ENCODE measurements at regions not wholly inside any gene's neighbourhood (a gene's known extent, or its start where the extent isn't known, plus 50 kb on each side); places are given as distances from the start of the nearest gene placed in this dataset.

DNA sequence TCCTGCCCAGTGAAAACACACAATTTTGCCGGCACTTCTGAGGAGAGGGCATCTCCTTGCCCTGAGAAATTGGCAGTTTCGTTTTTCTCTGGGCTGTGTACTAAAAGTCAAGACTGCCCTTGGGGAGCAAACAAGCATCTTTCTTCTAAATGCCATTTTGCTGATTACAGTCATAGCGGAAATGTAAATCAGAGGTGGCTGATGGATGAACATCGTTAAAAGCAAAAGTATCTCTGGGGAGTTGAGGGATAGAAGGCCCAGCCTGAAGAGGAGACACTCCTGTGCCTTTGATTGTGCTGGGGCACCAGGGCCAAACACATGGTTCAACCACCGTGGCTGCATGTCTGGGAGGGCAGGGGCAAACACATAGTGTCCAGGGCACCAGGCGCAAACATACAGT lies 49.8 kb downstream of the ABCC12 start:
- no peak for DNase-seq (ENCODE audit: low read depth in 4 of 4, low spot score in 3 of 4)

DNA sequence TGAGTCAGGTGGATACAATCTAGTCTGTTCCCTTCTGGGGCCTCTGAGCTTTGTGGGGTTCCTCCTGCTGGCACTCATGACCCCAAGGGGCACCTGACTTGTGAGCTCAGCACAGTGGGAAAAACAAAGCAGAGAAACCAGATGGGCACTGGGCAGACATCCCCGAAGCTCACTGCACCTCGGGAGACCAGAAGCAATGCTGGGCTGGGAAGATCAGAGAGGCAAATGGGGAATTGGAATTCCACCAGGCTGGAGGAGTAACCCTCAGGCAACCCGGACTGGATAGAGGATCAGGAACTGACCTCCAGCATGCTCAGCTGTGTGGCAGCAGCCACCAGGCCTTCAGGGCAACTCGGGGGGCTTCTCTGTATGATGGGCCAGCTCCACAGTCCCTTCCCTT lies 50.3 kb downstream of the ABCC12 start:
- no peak for DNase-seq (ENCODE audit: low read depth in 4 of 4, low spot score in 3 of 4)

DNA sequence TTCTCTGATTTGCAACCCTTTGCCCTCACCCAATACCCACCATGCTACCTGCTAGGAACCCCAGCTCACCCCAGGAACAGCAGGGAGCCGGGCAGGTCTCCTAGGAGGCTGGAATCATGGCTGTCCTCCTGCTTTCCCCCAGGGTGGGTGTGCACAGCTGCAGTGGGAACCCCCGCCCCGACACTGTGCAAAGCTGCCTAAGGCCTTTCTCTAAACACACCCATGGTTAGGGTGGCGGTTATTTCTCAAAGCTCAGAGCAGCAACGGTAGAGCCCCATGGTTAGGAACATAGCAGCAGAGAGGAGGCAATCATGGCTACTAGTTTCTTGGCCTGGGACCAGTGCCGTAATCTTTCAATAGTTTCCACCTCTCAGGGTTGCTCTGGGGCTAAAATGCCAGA lies 52.2 kb downstream of the ABCC12 start:
- no peak for DNase-seq (ENCODE audit: low read depth in 4 of 4, low spot score in 3 of 4)

DNA sequence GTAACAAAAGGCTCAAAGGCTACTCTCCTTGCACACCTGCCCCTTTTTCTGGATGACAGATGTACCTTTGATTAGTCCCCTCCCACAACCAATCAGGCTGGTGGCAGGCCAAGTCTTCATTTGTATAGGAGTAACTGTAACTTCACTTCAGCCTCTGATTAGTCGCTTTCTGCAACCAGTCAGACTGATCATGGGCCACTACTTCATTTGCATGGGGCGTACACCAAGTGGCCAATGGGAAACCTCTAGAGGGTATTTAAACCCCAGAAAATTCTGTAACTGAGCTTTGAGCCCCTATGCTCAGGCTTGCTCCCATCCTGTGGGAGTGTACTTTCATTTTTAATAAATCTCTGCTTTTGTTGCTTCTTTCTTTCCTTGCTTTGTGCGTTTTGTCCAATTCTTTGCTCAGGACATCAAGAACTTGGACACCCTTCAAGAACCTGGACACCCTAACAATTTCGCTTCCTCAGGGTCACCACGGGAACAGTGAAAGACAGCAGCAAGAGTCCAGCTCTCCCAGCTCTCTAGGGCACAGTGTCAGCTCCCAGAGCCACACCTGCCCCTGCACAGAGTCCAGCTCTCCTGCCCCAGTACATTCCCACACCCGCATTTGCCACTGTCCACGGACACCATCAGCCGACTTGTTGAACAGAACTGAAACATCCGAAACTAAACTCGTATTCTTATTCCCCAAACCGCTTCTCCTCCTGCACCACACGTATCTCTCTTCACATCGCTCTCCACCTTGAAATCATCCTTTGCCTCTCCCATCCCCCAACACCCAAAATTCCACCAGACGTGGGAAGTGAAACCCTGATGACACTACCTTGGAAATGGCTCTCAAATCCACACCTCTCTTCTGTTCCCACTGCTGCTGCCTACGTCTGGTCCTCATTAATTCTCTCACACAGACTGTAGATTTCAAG lies 53.4 kb downstream of the ABCC12 start:
- DNase-seq (ENCODE audit: low read depth in 4 of 4, low spot score in 3 of 4) = no peak

DNA sequence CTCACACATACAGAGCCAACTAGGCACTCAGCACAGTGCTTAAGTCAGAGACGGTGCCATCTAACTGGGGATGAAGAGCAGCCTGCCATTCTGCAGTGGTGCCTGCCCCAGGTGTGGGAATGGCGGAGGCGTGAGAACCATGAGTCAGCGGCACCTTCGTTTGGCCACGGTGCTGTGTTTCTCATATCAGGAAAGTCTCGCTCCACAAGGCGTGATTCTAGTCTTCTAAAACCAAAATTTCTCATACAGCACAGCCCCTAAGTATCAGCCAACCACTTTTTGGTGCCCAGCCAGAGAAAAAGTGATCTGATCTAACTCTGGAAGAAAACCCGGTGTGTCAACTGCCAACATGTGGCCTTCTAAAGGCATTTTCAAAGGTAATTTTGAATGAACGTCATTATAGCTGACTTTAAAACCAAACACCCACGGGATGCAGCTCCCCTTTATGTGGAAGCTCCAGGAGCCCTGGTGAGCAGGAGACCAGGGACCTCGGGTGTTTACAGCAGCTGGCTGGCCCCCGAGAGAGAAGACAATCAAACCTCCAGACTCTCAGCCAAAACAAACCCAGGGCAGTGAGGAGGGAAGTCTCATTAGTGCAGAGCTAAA lies 54.6 kb downstream of the ABCC12 start:
- DNase-seq (ENCODE audit: low read depth in 4 of 4, low spot score in 3 of 4) = no peak

DNA sequence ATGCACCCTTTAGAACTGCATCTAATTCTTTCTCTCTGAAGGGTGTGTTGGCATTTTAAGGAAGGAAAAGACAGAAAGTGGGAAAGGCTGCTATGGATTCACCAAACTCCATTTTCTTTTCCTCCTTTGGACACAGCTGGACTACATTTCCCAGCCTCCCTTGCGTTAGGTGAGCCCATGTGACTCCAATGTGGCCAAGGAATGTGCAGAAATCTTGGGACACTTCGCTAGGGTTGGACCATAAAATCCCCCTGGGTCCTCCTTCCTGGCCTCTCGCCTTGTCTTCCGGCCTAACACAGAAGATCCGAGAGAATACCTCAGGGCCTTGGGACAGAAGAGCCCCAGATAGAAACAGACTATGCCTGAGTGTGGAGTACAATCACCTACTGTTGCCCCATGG lies 56.3 kb downstream of the ABCC12 start:
- DNase-seq (ENCODE audit: low read depth in 4 of 4, low spot score in 3 of 4) = no peak

DNA sequence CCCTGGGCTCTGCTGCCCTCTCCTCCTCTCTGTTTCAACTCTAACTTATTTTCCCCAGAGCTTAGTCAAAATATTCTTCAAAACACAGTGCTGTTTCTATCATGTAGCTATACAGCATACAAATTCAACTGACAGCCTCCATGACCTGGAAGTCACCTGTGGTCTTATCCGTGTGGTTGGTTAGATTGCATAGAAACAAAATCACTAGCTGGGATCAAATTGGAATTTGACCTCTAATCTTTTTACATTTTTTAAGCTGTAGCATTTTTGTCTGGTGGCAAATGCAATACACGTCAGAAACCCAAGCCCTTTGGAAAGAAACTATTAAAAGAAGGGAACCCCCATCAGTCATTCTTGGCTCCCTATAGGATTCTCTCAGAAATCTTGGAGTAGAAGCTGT lies 57.3 kb downstream of the ABCC12 start:
- no peak for DNase-seq (ENCODE audit: low read depth in 4 of 4, low spot score in 3 of 4)

DNA sequence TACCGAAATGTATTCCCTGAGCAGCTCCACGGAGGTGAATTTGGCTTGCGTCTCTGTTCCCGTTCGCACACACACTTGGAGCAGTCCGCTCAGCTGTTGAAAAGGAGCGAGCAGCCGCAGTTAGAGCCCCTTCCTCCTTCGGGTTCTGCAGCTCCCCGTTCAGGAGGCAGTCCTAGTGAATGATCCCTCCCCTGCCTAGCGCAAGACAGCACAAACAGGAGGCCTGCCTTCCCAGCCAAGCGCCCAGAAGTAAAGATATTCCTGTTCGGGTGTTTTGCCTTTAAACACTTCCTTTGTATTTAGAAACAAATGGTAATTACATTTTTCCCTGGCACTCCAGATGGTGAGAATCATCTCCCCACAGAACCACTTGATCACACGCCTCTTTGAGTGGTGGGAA lies 64.7 kb downstream of the ABCC12 start:
- DNase-seq (ENCODE audit: low read depth in 4 of 4, low spot score in 3 of 4) = no peak

DNA sequence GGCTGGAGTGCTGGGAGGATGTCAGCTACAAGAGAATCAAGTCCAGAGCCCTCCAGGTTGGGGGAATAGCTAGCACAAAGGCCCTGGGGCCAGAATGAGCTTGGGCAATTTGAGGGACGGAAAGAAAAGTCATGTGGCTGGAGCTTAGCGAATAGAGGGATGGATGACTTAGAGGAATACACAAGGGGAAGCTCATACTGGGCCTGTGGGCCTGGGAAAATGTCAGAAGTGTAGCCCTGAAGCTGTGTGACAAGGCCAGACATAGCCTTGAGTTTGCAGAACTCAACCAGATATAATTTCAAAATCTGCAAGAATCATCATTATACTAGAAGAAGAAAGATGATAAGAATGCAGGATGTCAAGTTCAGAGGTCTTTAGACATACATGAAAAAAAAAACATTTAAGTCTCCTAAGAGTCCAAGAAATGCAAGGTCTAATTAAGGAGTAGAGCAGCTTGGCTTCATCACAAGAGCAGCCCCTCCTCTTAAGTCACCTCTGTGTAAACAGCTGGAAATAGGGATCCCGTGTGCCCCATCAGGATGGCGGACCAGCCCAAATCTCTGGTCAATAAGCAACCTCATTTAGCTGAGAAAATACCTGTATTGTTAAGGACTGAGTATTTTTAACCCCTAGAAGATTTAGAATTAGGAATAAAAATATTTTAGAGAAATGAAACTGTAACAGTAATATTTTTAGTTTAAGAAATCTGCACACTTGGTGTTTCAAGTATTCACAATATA lies 66.6 kb downstream of the ABCC12 start:
- DNase-seq (ENCODE audit: low read depth in 4 of 4, low spot score in 3 of 4) = no peak

DNA sequence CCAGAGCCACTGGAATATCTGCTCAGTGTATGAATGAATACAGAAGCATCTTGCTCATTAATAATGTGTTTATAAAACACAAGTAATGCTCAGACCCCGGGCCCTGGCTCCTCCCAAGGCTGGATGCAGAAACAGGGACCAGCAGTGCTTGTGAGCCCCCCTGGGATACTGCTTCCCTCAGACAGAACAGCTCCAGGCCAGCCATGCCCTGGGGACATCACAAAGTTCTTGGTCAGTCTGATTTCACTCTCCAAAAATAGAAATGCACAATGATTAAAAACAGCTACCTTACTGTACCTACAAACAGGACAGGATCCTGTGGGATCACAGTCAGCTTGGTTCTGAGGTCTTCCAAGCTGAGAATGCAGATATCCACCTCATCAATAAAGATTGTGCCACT lies 68.2 kb downstream of the ABCC12 start:
- DNase-seq (ENCODE audit: low read depth in 4 of 4, low spot score in 3 of 4) = no peak

DNA sequence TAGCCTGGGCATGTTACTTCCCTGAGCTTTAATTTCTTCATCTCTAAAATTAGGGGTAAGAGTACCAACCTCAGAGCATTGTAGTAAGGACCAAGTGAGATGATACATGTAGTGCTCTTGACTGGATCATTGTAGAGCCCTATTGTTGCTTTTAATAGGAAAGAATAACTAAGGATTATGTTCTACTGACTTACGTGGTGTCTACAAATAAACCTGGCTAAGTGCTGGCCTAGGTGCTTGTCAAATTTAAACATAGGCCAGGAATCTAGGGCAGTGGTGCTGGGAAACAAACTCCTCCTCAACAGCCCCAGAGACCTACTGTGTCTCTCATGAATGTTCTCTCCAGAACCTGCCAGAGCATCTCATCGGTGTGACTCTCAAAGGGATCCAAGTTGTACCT lies 69.4 kb downstream of the ABCC12 start:
- DNase-seq (ENCODE audit: low read depth in 4 of 4, low spot score in 3 of 4) = no peak

DNA sequence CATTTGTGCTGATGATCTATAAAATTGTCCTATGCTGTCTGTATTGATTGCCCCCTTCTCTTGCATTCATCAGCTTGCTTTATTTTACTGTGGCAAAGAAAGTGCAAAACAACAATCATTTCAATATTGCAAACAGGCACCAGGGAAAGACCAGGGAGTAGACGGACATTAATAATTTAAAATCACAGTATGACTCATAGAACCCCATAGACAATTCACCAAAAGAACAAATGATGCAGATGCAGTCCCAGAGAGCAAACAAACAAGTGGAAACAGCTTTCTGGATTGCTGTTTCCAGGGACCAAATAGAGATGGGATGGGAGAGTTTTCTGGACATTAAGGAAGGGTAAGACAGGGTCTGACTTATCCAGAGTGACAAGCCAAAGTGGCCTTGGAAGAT lies 70.1 kb downstream of the ABCC12 start:
- no peak for DNase-seq (ENCODE audit: low read depth in 4 of 4, low spot score in 3 of 4)

DNA sequence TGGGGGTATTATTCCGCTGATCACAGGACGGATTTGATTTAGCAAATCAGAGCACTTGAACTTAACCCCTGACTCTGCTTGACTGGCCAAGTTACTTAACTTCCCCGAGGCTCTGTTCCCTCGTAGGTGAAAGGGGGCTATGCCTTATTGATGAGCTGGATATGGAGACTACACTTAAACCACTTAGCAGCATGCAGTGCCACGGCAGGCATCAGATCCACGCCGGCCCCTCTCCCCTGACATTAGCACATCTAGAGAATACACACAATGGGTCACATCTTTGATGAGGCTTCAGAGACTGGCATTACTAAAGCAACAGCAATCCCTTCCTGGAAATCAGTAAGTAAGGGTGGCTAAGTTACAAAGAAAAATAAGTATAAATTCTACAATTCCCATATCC lies 71.0 kb downstream of the ABCC12 start:
- no peak for DNase-seq (ENCODE audit: low read depth in 4 of 4, low spot score in 3 of 4)

DNA sequence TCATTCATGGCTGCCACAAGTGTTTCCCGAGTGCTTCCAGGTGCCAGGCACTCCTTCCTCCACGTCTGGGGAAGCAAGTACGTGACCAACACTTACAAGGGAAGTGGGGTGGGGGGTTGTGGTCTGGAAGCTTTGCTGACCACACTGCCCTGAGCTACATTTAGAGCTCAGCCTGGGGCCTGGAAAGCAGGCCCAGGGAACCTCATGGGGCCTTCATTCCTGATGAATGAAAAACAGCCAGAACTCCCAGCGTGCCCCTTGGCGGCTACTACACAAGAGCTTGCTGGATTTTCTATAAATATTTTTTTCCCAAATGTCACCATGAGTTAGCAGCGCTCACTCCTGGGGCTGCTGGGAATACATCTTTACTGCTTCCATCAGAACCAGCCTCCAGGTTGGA lies 73.3 kb downstream of the ABCC12 start:
- no peak for DNase-seq (ENCODE audit: low read depth in 4 of 4, low spot score in 3 of 4)

DNA sequence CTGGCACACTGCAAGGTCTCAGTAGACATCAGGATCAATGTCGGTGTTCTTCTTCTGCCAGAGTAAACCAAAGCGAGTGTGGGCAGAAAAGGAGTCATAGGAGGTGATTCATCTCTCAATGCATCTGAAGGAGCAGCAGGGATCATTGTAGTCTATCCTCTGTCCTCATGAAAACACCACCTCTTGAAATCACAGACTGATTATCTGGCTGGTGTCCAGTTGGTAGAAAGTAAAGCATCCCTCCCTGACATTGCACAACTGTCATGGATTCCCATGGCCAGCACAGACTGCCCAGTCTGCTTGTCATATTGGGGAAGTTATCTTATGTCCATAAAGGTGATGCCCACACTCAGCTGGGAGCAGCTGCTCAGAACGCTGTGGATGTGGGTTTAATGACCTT lies 74.1 kb downstream of the ABCC12 start:
- no peak for DNase-seq (ENCODE audit: low read depth in 4 of 4, low spot score in 3 of 4)

DNA sequence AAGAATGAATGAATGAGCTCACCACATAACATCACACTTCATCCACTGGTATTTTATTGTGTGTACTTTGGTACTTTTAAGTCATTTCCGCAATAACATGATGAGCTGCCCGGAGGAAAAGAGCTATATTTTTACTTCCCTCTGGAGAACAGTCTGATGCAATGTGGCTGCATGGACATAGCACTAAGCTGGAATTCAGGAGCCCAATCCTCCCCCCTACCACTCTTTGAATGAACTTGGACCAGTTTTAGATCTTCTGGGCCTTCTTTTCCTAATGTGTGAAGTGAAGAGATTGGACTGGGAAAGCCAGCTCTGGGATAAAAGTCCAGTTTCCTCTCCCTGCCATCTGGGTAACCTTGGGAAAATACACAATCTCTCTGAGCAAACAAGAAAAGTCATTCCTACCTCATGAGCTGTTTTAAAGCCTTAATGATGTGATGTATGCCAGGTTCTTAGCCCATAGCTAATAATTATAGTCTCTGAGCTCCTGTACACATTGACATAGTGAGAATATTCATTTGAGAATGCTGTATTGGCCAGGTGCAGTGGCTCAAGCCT lies 79.3 kb downstream of the ABCC12 start:
- no peak for DNase-seq (ENCODE audit: low read depth in 4 of 4, low spot score in 3 of 4)

DNA sequence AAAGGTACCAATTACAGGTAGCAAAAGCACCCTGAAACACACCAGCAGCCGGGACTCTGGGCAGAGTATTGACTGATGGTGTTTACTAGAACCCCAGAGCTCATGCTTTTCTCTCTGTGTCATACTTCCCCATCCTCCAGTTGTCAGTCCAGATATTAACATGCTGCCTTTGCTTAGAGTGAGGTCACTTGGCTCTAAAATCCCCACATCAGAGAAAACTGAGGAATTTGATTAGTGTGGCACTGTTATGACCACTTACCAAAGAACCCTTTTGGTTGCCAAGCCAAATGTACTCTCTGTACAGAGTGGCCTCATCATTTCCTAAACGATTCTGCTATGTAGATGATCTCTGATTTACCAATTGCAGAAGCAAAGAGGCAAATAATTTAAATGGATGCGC lies 80.4 kb downstream of the ABCC12 start:
- no peak for DNase-seq (ENCODE audit: low read depth in 4 of 4, low spot score in 3 of 4)

DNA sequence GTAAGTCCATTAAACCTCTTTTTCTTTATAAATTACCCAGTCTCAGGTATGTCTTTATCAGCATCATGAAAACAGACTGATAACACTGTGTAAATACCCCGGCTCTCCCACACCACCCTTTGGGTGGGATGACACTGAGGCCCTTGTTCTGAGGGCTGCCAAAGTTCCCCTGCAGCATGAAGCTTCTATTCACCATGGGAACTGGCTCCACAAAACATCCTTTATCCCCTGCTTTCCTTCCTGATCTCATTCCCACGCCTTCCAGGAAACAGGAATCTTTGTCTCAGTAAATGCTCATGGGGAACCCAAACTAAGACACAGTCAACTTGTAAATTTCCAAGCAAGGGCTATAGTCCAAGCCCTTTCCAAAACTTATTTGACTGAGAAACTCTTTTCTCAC lies 88.4 kb downstream of the ABCC12 start:
- DNase-seq (ENCODE audit: low read depth in 4 of 4, low spot score in 3 of 4) = no peak

DNA sequence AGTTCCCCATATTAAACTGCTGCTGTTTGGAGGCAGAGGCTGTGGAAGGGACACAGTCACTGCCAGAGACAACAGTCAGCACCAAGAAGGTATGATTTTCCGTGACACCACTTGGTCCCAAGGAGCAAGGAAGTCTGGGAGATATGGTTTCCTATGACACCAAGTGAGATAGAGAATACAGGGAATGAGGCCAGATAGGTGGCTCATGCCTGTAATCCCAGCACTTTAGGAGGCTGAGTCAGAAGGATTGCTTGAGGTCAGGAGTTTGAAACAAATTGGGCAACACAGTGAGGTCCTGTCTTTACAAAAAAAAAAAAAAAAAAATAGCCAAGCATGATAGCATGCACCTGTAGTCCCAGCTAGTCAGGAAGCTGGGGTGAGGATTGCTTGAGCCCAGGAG lies 90.8 kb downstream of the ABCC12 start:
- no peak for DNase-seq (ENCODE audit: low read depth in 4 of 4, low spot score in 3 of 4)

DNA sequence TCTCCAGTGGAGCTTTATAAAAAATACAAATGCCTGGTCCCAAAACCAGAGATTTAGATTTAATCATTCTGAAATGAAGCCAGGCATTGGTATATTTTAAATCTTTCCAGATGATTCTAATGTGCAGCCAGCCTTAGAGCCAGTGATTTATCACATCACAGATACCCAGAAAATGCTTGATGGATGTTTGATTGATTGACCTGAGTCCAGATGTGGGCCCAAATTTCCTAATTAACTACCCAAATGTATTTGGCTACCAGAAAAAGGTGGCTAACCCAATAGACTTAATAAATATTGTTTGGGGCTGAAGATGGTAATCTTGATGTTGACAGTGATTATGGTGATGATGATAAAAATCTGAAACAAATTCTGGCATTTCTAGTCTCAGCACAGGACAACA lies 93.1 kb downstream of the ABCC12 start:
- DNase-seq (ENCODE audit: low read depth in 4 of 4, low spot score in 3 of 4) = no peak

DNA sequence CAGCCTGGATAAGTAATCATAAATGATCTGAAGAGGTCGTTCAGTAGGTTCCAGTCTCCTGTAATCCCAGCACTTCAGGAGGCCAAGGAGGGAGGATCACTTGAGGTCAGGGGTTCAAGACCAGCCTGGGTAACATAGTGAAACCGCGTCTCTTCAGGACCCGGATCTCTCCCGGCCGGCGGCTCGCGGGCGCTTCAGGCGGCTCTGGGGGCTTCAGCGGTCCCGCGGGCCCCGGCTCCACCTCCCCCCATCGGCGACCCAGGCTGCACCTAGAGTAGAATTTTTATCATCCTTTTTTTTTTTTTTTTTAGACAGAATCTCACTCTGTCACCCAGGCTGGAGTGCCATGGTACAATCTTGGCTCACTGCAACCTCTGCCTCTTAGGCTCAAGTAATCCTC lies 95.9 kb downstream of the ABCC12 start:
- no peak for DNase-seq (ENCODE audit: low read depth in 4 of 4, low spot score in 3 of 4)

Measured in left renal pelvis (tissue), 4 donors.